ENCODE measurements at regions not wholly inside any gene's neighbourhood (a gene's known extent, or its start where the extent isn't known, plus 50 kb on each side); places are given as distances from the start of the nearest gene placed in this dataset.

DNA sequence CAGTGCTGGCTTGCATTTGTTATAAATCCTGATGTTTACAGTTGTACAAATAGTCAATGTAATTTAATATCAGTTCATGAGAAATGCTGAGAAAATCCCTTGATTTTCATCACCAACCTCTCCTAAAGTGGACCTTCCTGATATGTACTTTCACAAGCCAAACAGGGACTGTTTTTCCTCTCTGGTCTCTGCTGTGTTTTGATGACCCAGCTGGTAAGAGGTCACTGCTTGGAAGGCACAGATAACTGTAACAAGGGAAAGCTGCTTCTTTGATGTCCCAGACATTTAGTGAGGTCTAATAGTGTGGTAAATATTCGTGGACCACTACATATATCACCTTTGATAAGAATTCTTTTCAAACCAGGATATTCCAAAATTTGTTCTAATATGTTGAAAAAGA, 68.7 kb upstream of the HAPLN1 start:
- no peak for FAIRE-seq

DNA sequence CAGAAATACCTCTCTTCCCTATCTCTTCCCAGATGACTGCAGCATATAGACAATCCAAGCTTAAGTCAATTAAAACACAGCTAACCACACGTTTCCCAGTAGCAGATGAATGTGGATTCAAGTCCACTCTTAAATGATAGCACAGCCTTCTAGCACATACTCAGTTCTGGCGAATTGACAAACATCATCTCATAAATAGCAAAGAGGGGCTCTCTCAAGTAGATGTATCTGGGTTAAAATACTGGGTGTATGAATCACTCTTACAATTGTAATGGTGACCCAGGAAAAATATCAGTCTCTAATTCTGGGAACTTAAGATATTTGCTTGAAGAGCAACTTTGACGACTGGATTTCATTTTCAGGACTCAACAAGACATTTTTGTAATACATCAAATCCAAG, 67.0 kb upstream of the HAPLN1 start:
- no peak for DNase-seq (ENCODE audit: insufficient read length)
- no peak for FAIRE-seq
- no peak for TF ChIP-seq POLR2AphosphoS5 (IDR thresholded peaks at IDR 0.05; ENCODE audit: low read depth, low read length)
- no peak for TF ChIP-seq TAF1 (IDR thresholded peaks at IDR 0.05; ENCODE audit: borderline replicate concordance, low read depth, low read length)
- TF ChIP-seq POLR2A (IDR thresholded peaks at IDR 0.05; ENCODE audit: low read depth, low read length), result no peak

More for the DNA sequence above, 68.7 kb upstream of the HAPLN1 start:
- DNase-seq (ENCODE audit: insufficient read length), result no peak
- no peak for TF ChIP-seq POLR2A (IDR thresholded peaks at IDR 0.05; ENCODE audit: low read depth, low read length)
- no peak for TF ChIP-seq POLR2AphosphoS5 (IDR thresholded peaks at IDR 0.05; ENCODE audit: low read depth, low read length)
- no peak for TF ChIP-seq TAF1 (IDR thresholded peaks at IDR 0.05; ENCODE audit: borderline replicate concordance, low read depth, low read length)

- no peak for DNase-seq (ENCODE audit: insufficient read length)
Observed at GRCh38 chr5:83785176-83785668, 64.6 kb upstream of the HAPLN1 start.

GRCh38 chr5:83780699-83781350, 60.2 kb upstream of the HAPLN1 start:
- no peak for FAIRE-seq
- DNase-seq (ENCODE audit: insufficient read length), result no peak
- TF ChIP-seq POLR2AphosphoS5 (IDR thresholded peaks at IDR 0.05; ENCODE audit: low read depth, low read length) (no peak), POLR2A (IDR thresholded peaks at IDR 0.05; ENCODE audit: low read depth, low read length) (no peak), TAF1 (IDR thresholded peaks at IDR 0.05; ENCODE audit: borderline replicate concordance, low read depth, low read length) (no peak)

More at GRCh38 chr5:83785176-83785668, 64.6 kb upstream of the HAPLN1 start:
- FAIRE-seq, result no peak
- TF ChIP-seq POLR2AphosphoS5 (IDR thresholded peaks at IDR 0.05; ENCODE audit: low read depth, low read length), result no peak
- no peak for TF ChIP-seq TAF1 (IDR thresholded peaks at IDR 0.05; ENCODE audit: borderline replicate concordance, low read depth, low read length)
- TF ChIP-seq POLR2A (IDR thresholded peaks at IDR 0.05; ENCODE audit: low read depth, low read length), result no peak

- FAIRE-seq (no peak), DNase-seq (ENCODE audit: insufficient read length) (no peak)
Observed at GRCh38 chr5:83777856-83778255, 57.2 kb upstream of the HAPLN1 start.

DNA sequence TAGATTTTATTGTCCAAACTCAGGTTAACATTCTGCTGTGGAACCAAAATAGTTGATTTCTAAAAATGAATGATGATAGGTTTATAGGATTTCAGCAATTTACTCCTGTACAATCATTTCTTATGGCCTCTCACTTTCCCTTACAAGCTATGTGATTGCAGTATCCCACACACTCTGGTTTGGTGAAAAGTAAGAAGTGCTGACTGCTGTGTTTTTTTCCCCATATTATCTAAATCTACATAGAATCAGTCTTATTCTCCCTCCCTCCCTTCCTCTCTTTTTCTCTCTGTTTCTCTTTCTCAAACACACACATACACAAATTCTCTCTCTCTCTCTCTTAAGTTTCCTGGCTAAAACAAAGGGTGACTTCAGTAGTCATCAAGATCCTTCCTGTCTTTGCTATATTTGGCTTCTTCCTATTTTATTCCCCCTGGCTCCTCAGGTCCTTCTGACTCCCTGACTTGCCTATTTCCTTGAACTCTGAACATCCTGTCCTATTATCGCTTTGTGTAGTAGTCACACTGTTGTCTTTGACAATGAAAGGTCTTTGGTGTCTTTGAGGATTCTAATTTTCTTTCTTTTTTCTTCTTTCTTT, 55.9 kb upstream of the HAPLN1 start:
- TF ChIP-seq TAF1 (IDR thresholded peaks at IDR 0.05; ENCODE audit: borderline replicate concordance, low read depth, low read length) (no peak), POLR2A (IDR thresholded peaks at IDR 0.05; ENCODE audit: low read depth, low read length) (no peak), POLR2AphosphoS5 (IDR thresholded peaks at IDR 0.05; ENCODE audit: low read depth, low read length) (no peak)
- DNase-seq (ENCODE audit: insufficient read length) (no peak), FAIRE-seq (no peak)

More at GRCh38 chr5:83777856-83778255, 57.2 kb upstream of the HAPLN1 start:
- no peak for TF ChIP-seq POLR2A (IDR thresholded peaks at IDR 0.05; ENCODE audit: low read depth, low read length)
- TF ChIP-seq POLR2AphosphoS5 (IDR thresholded peaks at IDR 0.05; ENCODE audit: low read depth, low read length), result no peak
- no peak for TF ChIP-seq TAF1 (IDR thresholded peaks at IDR 0.05; ENCODE audit: borderline replicate concordance, low read depth, low read length)

Measured in GM12892 (cell line).